ENCODE measurements at regions not wholly inside any gene's neighbourhood (a gene's known extent, or its start where the extent isn't known, plus 50 kb on each side); places are given as distances from the start of the nearest gene placed in this dataset.
"Not testable (repeated sequence)": the region's sequence is repeated elsewhere in the genome, so short reads cannot be mapped to it uniquely, and the experiment has no call there.

- Histone ChIP-seq H3K36me3 (no peaks in the 10 kb centered on the region), H3K4me3 (no peak overlapping the region), H3K27me3 (ENCODE audit: low read depth) (no peaks in the 10 kb centered on the region), H3K4me1 (no peaks in the 10 kb centered on the region), H3K27ac (no peak overlapping the region), H3K9me3 (no peaks in the 10 kb centered on the region)
- DNase-seq (no peak), ATAC-seq (no peak)
- TF ChIP-seq CTCF (IDR thresholded peaks at IDR 0.05): no peak
- intact Hi-C loops (cut with DNase I): no loop called here
These were observed 85.3 kb upstream of the RET start for GRCh38 chr10:42991442-42992098.

- Histone ChIP-seq H3K9me3 (no peaks in the 10 kb centered on the region), H3K27ac (no peak overlapping the region), H3K36me3 (no peaks in the 10 kb centered on the region), H3K4me3 (no peak overlapping the region), H3K4me1 (no peaks in the 10 kb centered on the region), H3K27me3 (ENCODE audit: low read depth) (no peaks in the 10 kb centered on the region)
- DNase-seq: no peak
- intact Hi-C loops (cut with DNase I): no loop called here
- no peak for TF ChIP-seq CTCF (IDR thresholded peaks at IDR 0.05)
- no peak for ATAC-seq
These were observed 84.5 kb upstream of the RET start for GRCh38 chr10:42992156-42992956.

- Histone ChIP-seq H3K27ac (no peak overlapping the region), H3K4me1 (no peaks in the 10 kb centered on the region), H3K4me3 (no peak overlapping the region), H3K27me3 (ENCODE audit: low read depth) (no peaks in the 10 kb centered on the region), H3K36me3 (no peaks in the 10 kb centered on the region), H3K9me3 (no peaks in the 10 kb centered on the region)
- intact Hi-C loops (cut with DNase I): no loop called here
- TF ChIP-seq CTCF (IDR thresholded peaks at IDR 0.05): no peak
- DNase-seq (peak; percentile 34), ATAC-seq (no peak)
These were observed 83.9 kb upstream of the RET start for GRCh38 chr10:42992957-42993390.

GRCh38 chr10:42994909-42995308 is 82.0 kb upstream of the RET start:
- ATAC-seq; H3K36me3 ChIP-seq; H3K4me3 ChIP-seq; H3K4me1 ChIP-seq; H3K27me3 ChIP-seq (ENCODE audit: low read depth); DNase-seq; H3K27ac ChIP-seq; intact Hi-C loops (cut with DNase I); H3K9me3 ChIP-seq: not testable (repeated sequence)

GRCh38 chr10:42995537-42995936 is 81.3 kb upstream of the RET start:
- Histone ChIP-seq H3K36me3 (no peaks in the 10 kb centered on the region), H3K4me1 (no peaks in the 10 kb centered on the region), H3K4me3 (no peak overlapping the region), H3K27ac (no peak overlapping the region), H3K9me3 (no peaks in the 10 kb centered on the region), H3K27me3 (ENCODE audit: low read depth) (no peaks in the 10 kb centered on the region)
- no peak for DNase-seq
- intact Hi-C loops (cut with DNase I): no loop called here
- no peak for ATAC-seq
- TF ChIP-seq CTCF (IDR thresholded peaks at IDR 0.05): no peak

- no peak for ATAC-seq
- H3K4me3 ChIP-seq: no peak overlapping the region
- intact Hi-C loops (cut with DNase I): no loop called here
- H3K9me3 ChIP-seq: no peaks in the 10 kb centered on the region
- no peak for DNase-seq
- no peaks in the 10 kb centered on the region for H3K27me3 ChIP-seq (ENCODE audit: low read depth)
- no peak overlapping the region for H3K27ac ChIP-seq
- H3K36me3 ChIP-seq: no peaks in the 10 kb centered on the region
- H3K4me1 ChIP-seq: no peaks in the 10 kb centered on the region
- no peak for TF ChIP-seq CTCF (IDR thresholded peaks at IDR 0.05)
These were observed 80.3 kb upstream of the RET start for GRCh38 chr10:42996588-42996987.

All from lower lobe of right lung (tissue), 2 donors.